ENCODE measurements at regions not wholly inside any gene's neighbourhood (a gene's known extent, or its start where the extent isn't known, plus 50 kb on each side); places are given as distances from the start of the nearest gene placed in this dataset.

- no peak overlapping the region for H3K4me3 Mint-ChIP-seq
- H3K27me3 Mint-ChIP-seq, result no peaks in the 10 kb centered on the region
- no peak for ATAC-seq (replicated peaks)
- no peaks in the 10 kb centered on the region for H3K9me3 Mint-ChIP-seq
- no peaks in the 10 kb centered on the region for H3K36me3 Mint-ChIP-seq (ENCODE audit: low read depth)
- H3K4me1 Mint-ChIP-seq, result no peaks in the 10 kb centered on the region
- no peak overlapping the region for H3K27ac Mint-ChIP-seq
Measured at GRCh38 chr1:104825401-104825800, 1075.7 kb downstream of the AMY1C start.

- Mint-ChIP-seq H3K27me3 (no peaks in the 10 kb centered on the region), H3K9me3 (peaks cover 23% of the 10 kb centered on the region), H3K4me1 (no peaks in the 10 kb centered on the region), H3K4me3 (no peak overlapping the region), H3K27ac (no peak overlapping the region), H3K36me3 (ENCODE audit: low read depth) (no peaks in the 10 kb centered on the region)
- ATAC-seq (replicated peaks), result no peak
Measured at GRCh38 chr1:104830534-104830933, 1080.8 kb downstream of the AMY1C start.

- Mint-ChIP-seq H3K27me3 (no peaks in the 10 kb centered on the region), H3K9me3 (peaks cover 7% of the 10 kb centered on the region), H3K27ac (no peak overlapping the region), H3K4me1 (no peaks in the 10 kb centered on the region), H3K4me3 (no peak overlapping the region), H3K36me3 (ENCODE audit: low read depth) (no peaks in the 10 kb centered on the region)
- ATAC-seq (replicated peaks), result no peak
Measured at GRCh38 chr1:104852151-104852550, 1102.5 kb downstream of the AMY1C start.

GRCh38 chr1:104853276-104853675, 1103.6 kb downstream of the AMY1C start:
- Mint-ChIP-seq H3K4me3 (no peak overlapping the region), H3K9me3 (peaks cover 12% of the 10 kb centered on the region), H3K27me3 (no peaks in the 10 kb centered on the region), H3K27ac (no peak overlapping the region), H3K4me1 (no peaks in the 10 kb centered on the region), H3K36me3 (ENCODE audit: low read depth) (no peaks in the 10 kb centered on the region)
- no peak for ATAC-seq (replicated peaks)

GRCh38 chr1:104854529-104854928, 1104.8 kb downstream of the AMY1C start:
- H3K36me3 Mint-ChIP-seq (ENCODE audit: low read depth), result no peaks in the 10 kb centered on the region
- no peak for ATAC-seq (replicated peaks)
- no peak overlapping the region for H3K27ac Mint-ChIP-seq
- H3K27me3 Mint-ChIP-seq, result no peaks in the 10 kb centered on the region
- H3K9me3 Mint-ChIP-seq, result peaks cover 16% of the 10 kb centered on the region
- no peaks in the 10 kb centered on the region for H3K4me1 Mint-ChIP-seq
- no peak overlapping the region for H3K4me3 Mint-ChIP-seq

GRCh38 chr1:104855550-104855949, 1105.9 kb downstream of the AMY1C start:
- no peak overlapping the region for H3K4me3 Mint-ChIP-seq
- no peaks in the 10 kb centered on the region for H3K27me3 Mint-ChIP-seq
- ATAC-seq (replicated peaks), result no peak
- H3K36me3 Mint-ChIP-seq (ENCODE audit: low read depth), result no peaks in the 10 kb centered on the region
- peaks cover 18% of the 10 kb centered on the region for H3K9me3 Mint-ChIP-seq
- no peaks in the 10 kb centered on the region for H3K4me1 Mint-ChIP-seq
- H3K27ac Mint-ChIP-seq, result no peak overlapping the region

- H3K4me1 Mint-ChIP-seq, result no peaks in the 10 kb centered on the region
- H3K4me3 Mint-ChIP-seq, result no peak overlapping the region
- ATAC-seq (replicated peaks), result no peak
- peaks cover 18% of the 10 kb centered on the region for H3K9me3 Mint-ChIP-seq
- H3K27ac Mint-ChIP-seq, result no peak overlapping the region
- H3K27me3 Mint-ChIP-seq, result no peaks in the 10 kb centered on the region
- H3K36me3 Mint-ChIP-seq (ENCODE audit: low read depth), result no peaks in the 10 kb centered on the region
Measured at GRCh38 chr1:104856091-104856490, 1106.4 kb downstream of the AMY1C start.

GRCh38 chr1:104856518-104856917, 1106.8 kb downstream of the AMY1C start:
- no peak for ATAC-seq (replicated peaks)
- H3K4me1 Mint-ChIP-seq, result no peaks in the 10 kb centered on the region

GRCh38 chr1:104868794-104869193, 1119.1 kb downstream of the AMY1C start:
- no peak for ATAC-seq (replicated peaks)

More at GRCh38 chr1:104856518-104856917, 1106.8 kb downstream of the AMY1C start:
- H3K4me3 Mint-ChIP-seq, result no peak overlapping the region
- no peaks in the 10 kb centered on the region for H3K36me3 Mint-ChIP-seq (ENCODE audit: low read depth)
- peaks cover 18% of the 10 kb centered on the region for H3K9me3 Mint-ChIP-seq
- no peak overlapping the region for H3K27ac Mint-ChIP-seq
- H3K27me3 Mint-ChIP-seq, result no peaks in the 10 kb centered on the region

GRCh38 chr1:104874044-104874443, 1124.3 kb downstream of the AMY1C start:
- ATAC-seq (replicated peaks), result no peak
- Mint-ChIP-seq H3K27me3 (no peaks in the 10 kb centered on the region), H3K4me3 (no peak overlapping the region), H3K4me1 (no peaks in the 10 kb centered on the region), H3K9me3 (peaks cover 8% of the 10 kb centered on the region), H3K27ac (no peak overlapping the region), H3K36me3 (ENCODE audit: low read depth) (no peaks in the 10 kb centered on the region)

More at GRCh38 chr1:104868794-104869193, 1119.1 kb downstream of the AMY1C start:
- H3K27me3 Mint-ChIP-seq, result no peaks in the 10 kb centered on the region
- no peaks in the 10 kb centered on the region for H3K4me1 Mint-ChIP-seq
- no peak overlapping the region for H3K27ac Mint-ChIP-seq
- H3K36me3 Mint-ChIP-seq (ENCODE audit: low read depth), result no peaks in the 10 kb centered on the region
- H3K4me3 Mint-ChIP-seq, result no peak overlapping the region
- H3K9me3 Mint-ChIP-seq, result peaks cover 13% of the 10 kb centered on the region

- H3K36me3 Mint-ChIP-seq (ENCODE audit: low read depth), result no peaks in the 10 kb centered on the region
- peaks cover 5% of the 10 kb centered on the region for H3K9me3 Mint-ChIP-seq
- ATAC-seq (replicated peaks), result no peak
- H3K27ac Mint-ChIP-seq, result no peak overlapping the region
- no peaks in the 10 kb centered on the region for H3K27me3 Mint-ChIP-seq
- H3K4me1 Mint-ChIP-seq, result no peaks in the 10 kb centered on the region
- H3K4me3 Mint-ChIP-seq, result no peak overlapping the region
Measured at GRCh38 chr1:104878203-104878909, 1128.7 kb downstream of the AMY1C start.

- Mint-ChIP-seq H3K36me3 (ENCODE audit: low read depth) (no peaks in the 10 kb centered on the region), H3K9me3 (peaks cover 5% of the 10 kb centered on the region), H3K27me3 (no peaks in the 10 kb centered on the region), H3K4me1 (no peaks in the 10 kb centered on the region), H3K4me3 (no peak overlapping the region), H3K27ac (no peak overlapping the region)
- ATAC-seq (replicated peaks), result no peak
Measured at GRCh38 chr1:104884939-104885338, 1135.2 kb downstream of the AMY1C start.

GRCh38 chr1:104905322-104905721, 1155.6 kb downstream of the AMY1C start:
- Mint-ChIP-seq H3K36me3 (ENCODE audit: low read depth) (no peaks in the 10 kb centered on the region), H3K4me3 (no peak overlapping the region), H3K27ac (no peak overlapping the region), H3K9me3 (peaks cover 14% of the 10 kb centered on the region), H3K4me1 (no peaks in the 10 kb centered on the region), H3K27me3 (no peaks in the 10 kb centered on the region)
- ATAC-seq (replicated peaks), result no peak

GRCh38 chr1:104906141-104906540, 1156.4 kb downstream of the AMY1C start:
- Mint-ChIP-seq H3K27me3 (no peaks in the 10 kb centered on the region), H3K36me3 (ENCODE audit: low read depth) (no peaks in the 10 kb centered on the region), H3K4me1 (no peaks in the 10 kb centered on the region)

GRCh38 chr1:104919188-104919587, 1169.5 kb downstream of the AMY1C start:
- no peak overlapping the region for H3K27ac Mint-ChIP-seq
- H3K9me3 Mint-ChIP-seq, result peaks cover 9% of the 10 kb centered on the region

More at GRCh38 chr1:104906141-104906540, 1156.4 kb downstream of the AMY1C start:
- no peak overlapping the region for H3K4me3 Mint-ChIP-seq
- peaks cover 16% of the 10 kb centered on the region for H3K9me3 Mint-ChIP-seq
- no peak for ATAC-seq (replicated peaks)
- no peak overlapping the region for H3K27ac Mint-ChIP-seq

More at GRCh38 chr1:104919188-104919587, 1169.5 kb downstream of the AMY1C start:
- Mint-ChIP-seq H3K4me1 (no peaks in the 10 kb centered on the region), H3K36me3 (ENCODE audit: low read depth) (no peaks in the 10 kb centered on the region), H3K27me3 (no peaks in the 10 kb centered on the region), H3K4me3 (no peak overlapping the region)
- no peak for ATAC-seq (replicated peaks)

Measured in activated T-helper 17 cell treated with anti-CD3 and anti-CD28 coated beads, Interleukin-2, amount 50 U/mL, for 72 hours (primary cell).